NCI-H748 (cell line): ENCODE measurements at regions not wholly inside any gene's neighbourhood (a gene's known extent, or its start where the extent isn't known, plus 50 kb on each side); places are given as distances from the start of the nearest gene placed in this dataset.

ENCODE experiments used
- DNase-seq: peaks from one replicate; lab custom pipeline; 2025; ENCODE audit not compliant: unreplicated experiment; lab: John Stamatoyannopoulos, UW

DNA sequence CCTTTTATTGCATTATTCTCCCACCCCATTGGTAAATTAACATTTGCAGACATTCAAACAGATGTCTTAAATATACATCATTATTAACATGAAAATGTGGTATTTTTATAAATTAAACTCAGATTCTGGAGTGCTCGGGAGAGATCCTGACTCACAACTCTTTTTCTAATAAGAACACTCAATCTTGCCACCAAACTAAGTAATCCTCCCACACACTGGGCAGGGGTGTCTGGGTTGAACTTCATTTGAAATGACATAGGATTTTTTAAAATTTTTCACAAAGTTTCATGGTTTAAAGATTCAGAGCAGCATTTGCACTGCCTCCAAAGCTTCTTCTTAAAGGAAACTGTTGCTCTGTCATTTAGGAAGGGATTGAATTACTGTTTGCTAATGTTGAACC is 754.3 kb downstream of the MECOM start:
- no peak for DNase-seq

DNA sequence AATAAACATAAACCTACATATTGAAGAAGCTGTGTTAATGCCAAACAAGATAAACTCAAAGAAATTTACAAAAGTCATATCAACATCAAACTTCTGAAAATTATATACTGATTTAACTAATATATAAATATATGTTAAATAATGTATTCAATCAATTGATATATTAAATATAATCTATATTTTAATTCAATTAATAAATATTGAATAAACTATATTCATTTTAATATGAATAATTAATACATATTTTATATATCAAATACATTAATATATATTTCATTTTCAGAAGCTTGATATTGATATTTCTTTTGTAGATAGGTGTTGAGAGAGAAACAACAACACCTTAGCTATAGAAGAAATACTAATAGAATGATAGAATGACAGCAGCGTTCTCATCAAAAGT is 768.1 kb downstream of the MECOM start:
- no peak for DNase-seq

DNA sequence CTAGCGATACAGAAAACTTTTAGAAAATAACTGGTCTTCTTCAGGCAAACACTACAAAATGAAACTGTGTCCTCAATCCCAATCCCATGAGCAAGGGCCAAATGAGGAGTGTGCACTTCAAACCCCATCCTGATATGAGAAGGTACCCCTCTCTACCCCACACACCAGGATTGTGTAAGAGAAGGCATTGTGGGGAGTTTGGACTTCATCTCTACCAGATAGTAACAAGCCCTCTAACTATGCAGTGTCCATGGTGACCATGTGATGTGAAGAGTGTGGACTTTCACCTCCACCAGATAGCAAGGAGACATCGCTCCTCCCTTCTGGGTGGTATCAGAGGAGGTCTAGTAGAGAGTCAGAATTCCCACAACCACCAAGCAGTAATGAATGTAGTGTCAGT is 769.3 kb downstream of the MECOM start:
- no peak for DNase-seq

DNA sequence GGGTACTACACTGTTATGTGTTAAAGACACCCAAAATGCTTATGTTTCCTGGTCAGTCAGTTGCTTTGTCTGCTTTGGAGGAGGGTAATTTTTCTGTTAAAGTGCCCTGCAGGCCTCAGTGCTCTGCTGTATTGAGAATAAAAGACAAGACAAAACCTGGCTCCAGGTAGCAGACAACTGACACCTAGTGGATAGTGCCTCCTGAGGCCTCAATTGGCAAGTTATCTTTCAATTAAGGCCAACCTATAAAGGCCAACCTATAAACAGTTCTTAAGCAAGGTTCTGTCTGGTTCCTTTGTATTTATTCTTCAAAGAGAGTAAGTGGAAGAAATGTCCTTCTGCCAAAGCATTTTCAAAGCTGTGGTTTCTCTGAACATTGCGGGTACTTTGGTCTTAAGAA is 773.8 kb downstream of the MECOM start:
- peak; percentile 2 for DNase-seq

DNA sequence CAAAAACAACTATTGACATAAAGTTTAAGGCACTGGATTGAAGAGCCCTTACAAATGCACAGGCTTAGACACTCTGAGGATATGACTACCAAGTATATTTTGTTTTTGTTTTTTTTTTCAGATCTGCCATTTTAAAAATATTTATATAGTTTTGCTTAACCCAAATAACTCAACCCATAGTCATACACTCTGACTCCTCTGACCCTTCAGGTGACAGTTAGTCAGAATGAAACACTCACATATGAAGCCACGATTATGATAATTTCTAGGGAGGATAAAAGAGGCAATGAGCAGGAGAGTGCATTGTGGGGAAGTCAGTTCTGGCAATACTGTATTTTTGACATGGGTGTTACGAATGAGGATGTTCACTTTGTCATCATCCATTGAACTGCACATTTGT is 774.7 kb downstream of the MECOM start:
- no peak for DNase-seq

DNA sequence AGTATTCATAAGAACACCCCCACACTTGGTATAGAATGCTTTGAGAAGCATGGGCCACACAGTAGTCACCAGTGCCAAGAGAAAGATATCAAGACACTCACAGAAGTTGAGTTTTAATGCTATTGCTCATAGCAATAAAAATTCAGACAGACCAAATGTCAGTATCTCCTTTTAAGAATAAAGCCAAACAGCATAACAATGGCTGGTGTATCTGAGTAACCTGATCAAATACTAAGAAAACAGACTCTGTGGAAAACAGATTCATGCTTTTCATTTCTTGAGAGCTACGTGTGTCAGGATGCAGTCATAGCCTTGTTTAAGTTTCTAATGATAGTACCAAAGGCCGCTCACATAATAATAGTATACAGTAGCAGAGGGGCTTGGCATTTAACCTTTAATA is 778.5 kb downstream of the MECOM start:
- DNase-seq, result no peak

DNA sequence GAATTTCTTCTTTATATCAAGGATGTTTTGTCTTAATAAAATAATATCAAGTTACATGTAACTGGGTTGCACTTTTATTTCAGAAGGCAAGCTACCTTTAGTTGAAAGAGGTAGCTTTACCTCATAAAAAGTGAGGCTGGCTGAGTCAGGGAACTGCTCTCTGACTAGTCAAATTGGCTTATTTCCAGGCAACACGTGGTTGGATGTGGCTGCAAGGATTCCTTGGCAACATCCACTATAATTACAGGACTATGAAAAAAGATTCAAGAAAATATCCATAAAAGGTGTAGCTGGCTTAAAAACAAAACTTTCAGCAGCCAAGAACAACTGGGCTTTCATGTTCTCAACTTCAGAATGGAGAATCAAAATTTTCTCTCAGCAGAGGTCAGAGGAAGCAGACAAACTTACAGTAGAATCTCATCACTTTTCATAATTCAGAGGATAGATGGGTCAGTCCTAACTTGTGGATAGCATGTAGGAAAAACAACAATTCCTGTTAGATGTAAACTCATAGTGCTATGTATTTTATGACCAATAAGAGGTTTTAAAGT is 779.1 kb downstream of the MECOM start:
- DNase-seq, result peak; percentile 0

DNA sequence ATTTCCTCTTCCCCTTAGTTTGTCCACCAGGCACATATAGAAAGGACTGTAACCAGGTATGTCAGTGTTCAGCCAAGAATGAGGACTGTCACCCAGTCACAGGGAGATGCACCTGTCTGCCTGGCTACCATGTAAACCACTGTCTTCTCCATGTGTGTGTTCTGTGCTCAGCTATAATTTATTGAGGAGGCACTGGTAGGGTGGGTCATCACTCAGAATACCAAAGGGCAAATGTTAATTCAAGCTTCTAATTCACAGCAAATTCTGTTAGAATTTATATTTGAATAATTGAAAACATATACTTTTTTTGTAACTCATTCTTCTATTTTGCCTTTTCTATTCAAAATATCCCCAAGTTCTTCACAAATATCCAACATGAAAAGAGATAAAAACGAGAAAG is 780.4 kb downstream of the MECOM start:
- DNase-seq, result no peak

DNA sequence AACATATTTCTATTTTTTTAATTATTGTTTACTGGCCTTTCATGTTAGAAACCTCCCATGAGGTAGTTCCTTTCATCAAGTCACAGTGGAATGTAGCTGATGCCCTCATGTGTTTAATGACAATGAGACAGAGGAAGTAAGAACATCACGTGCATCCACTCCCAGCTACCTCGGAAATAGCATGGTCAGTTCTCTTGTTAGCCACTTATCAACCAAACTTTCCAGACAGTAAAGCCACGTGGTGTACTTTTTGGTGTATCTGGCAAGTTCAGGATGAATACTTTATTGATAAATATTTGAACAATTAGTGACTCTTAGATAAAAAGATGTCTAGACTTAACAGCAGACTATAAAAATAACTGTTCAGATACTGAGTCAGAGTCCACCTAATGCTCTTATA is 781.7 kb downstream of the MECOM start:
- no peak for DNase-seq

DNA sequence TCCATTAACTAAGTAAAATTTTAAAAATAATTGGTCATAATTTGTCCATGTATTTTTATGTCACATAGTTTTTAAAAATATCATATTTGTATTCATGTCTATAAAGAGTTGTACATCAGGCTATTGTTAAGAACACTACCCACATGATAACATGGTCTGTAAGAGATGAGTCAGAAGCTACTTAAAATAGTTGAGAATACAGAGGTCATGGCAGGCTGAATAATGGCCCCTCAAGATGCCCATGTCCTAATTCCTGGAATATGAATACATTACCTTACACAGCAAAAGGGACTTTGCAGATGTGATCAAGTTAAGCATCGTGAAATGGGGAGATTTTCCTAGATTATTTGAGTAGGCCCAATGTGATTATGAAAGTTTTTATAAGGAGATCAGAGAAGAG is 782.9 kb upstream of the GOLIM4 start:
- DNase-seq, result no peak

DNA sequence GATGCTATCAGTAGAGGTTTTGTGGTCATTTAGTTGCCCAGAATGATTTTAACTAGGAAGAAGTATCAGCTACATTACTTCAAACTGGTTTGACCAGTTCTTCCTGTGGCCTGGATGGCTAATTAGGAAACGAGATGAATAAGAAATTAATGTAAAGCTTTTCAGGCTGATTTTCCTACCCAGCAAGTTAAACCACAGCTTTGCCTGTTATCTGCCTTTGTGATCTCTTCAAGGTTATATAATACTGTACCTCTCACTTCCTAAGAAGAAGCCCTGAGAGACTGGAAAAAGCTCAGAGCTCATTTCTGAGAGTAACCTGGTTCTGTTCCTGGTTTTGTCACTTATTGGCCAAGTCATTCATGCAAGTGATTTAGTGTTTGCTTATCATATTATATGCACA is 782.2 kb upstream of the GOLIM4 start:
- peak; percentile 76 for DNase-seq

DNA sequence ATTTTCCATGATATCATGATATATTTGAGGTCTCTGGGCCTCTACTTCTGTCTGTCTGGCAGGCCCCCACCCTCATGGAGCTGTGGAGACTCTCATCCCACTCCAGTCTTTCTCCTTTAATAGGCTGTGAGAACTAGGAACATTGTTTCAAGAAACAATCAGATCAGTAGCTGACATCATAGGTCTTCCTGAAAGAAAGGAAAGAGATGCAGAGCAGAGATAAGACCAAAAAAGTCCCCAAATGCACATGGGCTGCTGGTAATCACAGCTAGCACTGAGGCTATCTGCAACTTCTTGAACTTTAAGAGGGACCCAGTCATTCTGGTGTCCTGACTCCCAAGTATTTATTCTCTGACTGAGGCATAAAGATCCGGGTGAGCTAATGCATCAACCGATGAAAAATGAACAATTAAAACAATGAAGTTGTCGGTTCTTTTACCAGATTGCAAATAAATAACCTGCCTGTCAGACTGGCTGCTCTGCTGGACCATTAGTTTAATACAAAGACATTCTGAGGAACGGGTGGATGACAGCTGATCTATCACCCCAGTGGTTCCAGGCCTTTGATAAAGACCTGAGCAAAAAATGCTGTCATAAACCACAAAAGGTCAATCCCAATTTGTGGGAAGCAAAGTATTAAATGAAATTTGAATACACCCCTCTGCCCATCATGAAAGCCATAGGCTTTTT is 780.8 kb upstream of the GOLIM4 start:
- no peak for DNase-seq

DNA sequence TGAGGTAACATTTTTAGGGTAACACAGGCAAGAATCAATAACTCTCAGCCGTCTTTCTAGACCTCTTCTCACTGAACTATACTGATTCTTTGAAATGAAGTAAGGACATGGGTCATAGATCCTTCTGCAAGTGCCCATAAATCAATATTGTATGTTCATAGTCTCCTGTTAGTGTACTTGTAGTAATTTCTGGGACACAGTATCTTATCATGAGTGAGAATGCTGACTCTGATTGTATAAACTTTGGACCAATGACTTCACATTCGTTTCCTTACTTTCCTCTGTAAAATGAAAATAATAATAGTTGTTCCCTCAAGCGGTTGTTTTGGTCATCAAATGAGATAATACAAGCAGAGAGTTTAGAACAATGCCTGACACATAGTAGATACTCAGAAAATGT is 777.1 kb upstream of the GOLIM4 start:
- DNase-seq, result no peak

DNA sequence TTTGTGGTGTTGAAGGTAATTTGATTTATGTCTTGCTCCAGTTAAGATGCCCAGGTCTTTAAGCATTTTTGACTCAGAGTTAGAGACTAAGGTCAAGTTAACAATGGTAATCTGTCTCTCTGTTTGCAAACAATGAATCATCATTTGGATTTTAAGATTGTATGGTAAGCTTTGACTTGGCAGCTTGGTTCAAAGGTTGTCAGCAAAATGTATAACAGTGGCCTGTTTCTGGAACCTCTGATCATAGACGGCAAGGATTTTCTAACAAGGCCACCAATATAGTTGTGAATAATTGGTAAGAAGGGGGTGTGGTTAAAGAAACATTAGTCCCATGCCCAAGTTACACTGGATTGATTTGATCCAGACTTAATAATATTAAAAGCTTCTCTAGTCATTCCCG is 775.2 kb upstream of the GOLIM4 start:
- no peak for DNase-seq

DNA sequence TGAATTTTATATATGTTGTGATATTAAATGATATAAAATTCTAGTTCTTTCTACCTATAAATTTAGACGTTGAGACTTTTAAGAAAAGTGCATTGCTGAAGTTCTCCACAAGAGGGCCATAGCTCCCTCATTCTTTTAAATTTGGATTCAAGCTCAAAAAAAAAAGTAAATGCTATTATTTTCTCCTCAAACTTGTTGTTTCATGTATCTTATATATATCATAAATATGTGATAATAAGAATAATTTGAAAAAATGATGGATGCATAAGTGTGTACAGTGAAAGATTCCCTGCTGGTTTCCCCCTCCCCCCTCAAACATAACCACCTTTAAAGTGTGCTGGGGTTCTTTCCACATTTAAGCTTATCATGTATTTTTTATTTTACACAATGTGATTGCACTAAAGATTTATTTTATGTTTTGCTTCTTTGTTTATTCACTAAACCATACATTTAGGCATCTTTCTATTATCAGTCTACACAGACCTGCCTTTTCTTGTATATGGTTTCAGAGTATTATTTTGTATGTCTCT is 769.4 kb upstream of the GOLIM4 start:
- peak; percentile 2 for DNase-seq

DNA sequence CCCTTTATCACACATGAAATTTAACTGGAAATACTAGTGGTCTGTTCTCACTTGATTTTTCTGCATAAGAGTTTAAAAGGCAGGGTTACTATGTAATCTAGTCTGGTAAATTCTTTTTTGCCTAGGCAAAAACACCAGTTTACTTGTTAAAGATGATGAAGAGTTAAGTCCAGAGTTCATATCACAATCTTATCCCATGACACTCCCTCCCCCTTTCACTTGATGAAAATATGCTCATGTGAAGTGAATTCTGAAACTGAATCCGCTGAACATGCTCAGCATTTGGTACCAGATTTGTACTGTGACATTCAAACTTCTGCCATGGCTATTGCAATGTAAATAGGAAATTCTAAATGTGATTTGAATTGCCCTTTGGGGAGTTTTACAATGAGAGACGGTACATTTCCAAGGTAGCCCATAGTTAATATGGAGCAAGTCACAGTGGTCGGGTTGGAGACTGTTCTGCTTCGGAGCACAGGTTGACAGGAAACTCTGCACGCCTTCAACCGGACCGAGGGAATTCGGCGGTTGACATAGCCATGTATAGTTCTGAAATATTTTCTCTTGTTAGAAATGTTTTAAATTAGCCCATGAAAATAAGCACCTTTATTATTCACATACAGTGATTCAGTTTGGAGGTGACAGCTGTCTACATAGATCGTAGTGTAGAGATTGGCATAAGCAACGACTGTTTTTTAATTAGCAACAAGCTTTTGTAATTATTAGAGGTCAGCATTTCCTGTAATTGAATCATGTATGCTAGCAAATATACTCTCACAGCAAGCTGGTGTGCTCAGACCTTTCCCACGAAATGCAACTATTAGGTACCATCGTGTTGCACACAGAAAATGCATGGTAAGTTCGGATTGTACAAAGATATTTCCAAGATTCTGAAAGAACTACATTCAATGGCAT is 768.6 kb upstream of the GOLIM4 start:
- DNase-seq, result no peak

DNA sequence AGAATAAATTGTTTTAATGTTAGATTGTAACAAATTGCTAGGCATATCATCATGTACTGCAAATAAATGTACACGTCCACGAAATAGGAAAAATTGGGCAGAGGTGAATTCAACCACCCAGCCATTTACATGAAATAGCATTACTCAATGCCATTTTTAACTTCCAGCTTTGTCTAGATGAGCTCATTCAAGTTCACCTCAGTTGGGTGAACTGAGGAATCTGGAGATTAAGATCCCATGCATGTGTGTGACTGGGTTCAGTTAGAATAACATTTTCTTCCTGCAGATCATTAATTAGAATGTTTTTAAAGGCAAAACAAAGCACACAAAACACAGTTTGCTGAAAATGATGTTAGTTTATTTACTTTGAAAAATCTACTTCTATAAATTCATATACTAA is 767.8 kb upstream of the GOLIM4 start:
- DNase-seq, result no peak

DNA sequence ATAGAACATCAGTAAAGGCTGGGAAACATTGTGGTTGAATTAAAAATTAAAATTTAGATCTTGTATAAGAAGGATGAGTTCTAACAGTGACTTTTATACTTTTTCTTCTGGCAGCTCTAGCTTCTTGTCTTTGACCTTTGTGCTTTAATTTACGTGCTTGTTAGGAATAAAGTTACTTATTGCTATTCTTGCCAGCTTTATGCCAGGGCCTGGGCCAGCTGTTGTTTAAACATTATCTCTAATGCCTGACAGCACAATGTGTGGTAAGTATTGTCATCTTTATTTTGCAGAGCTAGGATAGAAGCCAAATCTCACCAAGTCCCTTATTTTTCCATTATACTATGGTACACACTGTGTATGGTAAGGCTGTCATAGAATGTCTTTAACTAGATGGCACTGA is 766.7 kb upstream of the GOLIM4 start:
- no peak for DNase-seq

DNA sequence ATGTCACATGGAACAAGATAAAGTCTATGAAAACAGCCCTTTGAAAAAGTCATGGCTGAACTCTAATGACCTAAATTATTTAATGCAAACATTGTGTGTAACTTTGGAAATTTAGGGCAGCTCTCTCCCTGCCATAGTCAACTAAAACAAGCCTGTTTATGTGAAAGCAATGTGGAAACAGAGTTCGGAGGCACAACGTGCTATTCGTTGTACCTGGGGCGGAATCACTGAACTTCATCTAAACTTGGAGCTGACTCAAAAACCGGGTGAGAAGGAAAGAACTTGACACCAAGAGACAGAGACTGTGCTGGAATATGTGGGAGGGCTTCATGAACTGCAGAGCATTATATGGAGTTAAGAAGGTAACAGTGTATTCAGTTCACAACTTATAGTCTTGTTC is 764.9 kb upstream of the GOLIM4 start:
- DNase-seq, result no peak

DNA sequence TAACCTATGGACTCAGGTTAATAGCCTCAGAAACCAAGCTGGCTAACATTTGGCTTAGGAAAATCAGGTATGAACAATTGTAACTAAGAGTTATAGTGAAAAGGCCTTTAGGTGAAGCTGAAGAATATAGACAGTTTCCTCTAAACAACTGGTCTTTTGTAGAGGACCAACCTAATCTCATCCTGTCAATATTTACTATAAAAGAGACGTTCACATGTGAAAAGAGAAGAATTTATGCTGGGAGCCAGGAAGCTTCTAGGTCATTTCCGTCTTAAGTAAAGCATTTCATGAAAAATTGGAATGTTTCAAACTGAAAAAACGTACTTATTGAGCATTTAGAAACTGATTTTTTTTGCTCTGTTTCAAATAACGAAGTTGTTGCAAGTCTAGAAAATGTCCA is 764.3 kb upstream of the GOLIM4 start:
- no peak for DNase-seq

DNA sequence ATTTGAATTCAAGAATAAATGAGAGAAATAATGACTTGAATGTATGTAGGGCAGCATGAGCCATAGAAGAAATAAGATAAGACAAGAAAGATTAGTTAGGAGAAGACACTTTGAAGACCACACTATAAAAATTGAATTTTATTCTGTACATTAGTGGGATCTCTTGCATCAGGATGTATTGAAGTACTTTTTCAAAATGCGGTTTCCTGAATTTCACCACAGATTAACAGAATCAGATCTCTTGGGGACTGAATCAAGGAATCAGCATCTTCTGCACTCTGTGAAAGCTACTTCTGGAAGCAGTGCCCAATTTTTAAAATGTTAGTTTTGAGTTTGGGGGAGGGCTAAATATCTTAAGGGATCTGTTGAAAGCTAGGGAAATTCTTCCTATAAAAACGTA is 763.9 kb upstream of the GOLIM4 start:
- no peak for DNase-seq

DNA sequence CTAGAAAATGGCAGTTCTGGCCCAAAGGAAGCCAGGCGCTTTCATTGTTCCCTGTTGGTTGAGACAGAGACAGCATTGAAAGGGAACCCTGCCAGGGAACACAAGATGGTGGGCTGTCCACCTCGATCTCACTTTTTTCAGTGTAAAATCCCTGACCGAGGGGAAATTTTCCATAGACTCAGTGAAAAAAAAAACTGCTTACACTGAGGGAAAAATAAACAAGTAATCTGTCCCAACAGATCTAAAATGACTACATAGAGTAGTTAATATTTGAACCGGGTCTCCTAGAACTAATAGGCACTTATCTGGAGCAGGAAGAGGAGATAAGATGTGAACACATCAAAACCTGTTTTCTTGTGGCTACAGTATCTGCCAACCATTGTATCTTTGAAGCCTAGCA is 763.4 kb upstream of the GOLIM4 start:
- DNase-seq, result no peak
